HepG2 (cell line): ENCODE measurements at regions not wholly inside any gene's neighbourhood (a gene's known extent, or its start where the extent isn't known, plus 50 kb on each side); places are given as distances from the start of the nearest gene placed in this dataset.

Experiments used
- ATF4 ChIP-seq, 2 experiments: fragments of 450-650 bp in 1 of 2; sonication (generic) in 1 of 2; formaldehyde crosslinking; IDR thresholded peaks; 2 replicates each; pipeline versions ENCODE4 v1.5.0 to v1.8.0; 2020 to 2022; ENCODE audit warnings: mild to moderate bottlenecking in 1 of 2, missing genetic modification reagents in 1 of 2
- BORCS8-MEF2B ChIP-seq: sonication (generic); formaldehyde crosslinking; IDR thresholded peaks from 2 replicates; pipeline ENCODE4 v1.8.0; 2022; ENCODE audit warnings: mild to moderate bottlenecking, missing genetic modification reagents
- DNMT3B ChIP-seq: conservative IDR thresholded peaks from 2 replicates; pipeline ENCODE4 v1.6.1; 2016; ENCODE audit warnings: missing biosample characterization, control low read depth
- FOXA1 ChIP-seq, 2 experiments: fragments of 450-650 bp in 1 of 2; sonication (generic) in 1 of 2; formaldehyde crosslinking in 1 of 2; IDR thresholded peaks; 2 replicates each; pipeline versions ENCODE4 v1.4.0 to v1.6.1; 2016 to 2020; ENCODE audit warnings: missing genetic modification reagents in 1 of 2
- GABPA ChIP-seq, 2 experiments: IDR thresholded peaks; 2 replicates each; pipeline ENCODE4 v1.6.1; 2011 to 2016; ENCODE audit warnings: low read depth in 2 of 2, low read length in 1 of 2, missing biosample characterization in 1 of 2, missing genetic modification characterization in 1 of 2
- HDAC1 ChIP-seq: sonication (generic); formaldehyde crosslinking; IDR thresholded peaks from 2 replicates; pipeline ENCODE4 v1.5.1; 2020; ENCODE audit warnings: mild to moderate bottlenecking, missing genetic modification reagents
- KLF12 ChIP-seq: sonication (generic); formaldehyde crosslinking; IDR thresholded peaks from 2 replicates; pipeline ENCODE4 v1.4.0; 2020; ENCODE audit warnings: missing genetic modification reagents, borderline replicate concordance
- LCORL ChIP-seq, 2 experiments: fragments of 450-650 bp in 1 of 2; sonication (generic) in 1 of 2; formaldehyde crosslinking in 1 of 2; IDR thresholded peaks; 2 replicates each; pipeline versions ENCODE4 v1.5.0 to v1.6.1; 2017 to 2020; ENCODE audit warnings: antibody characterized with exemption in 1 of 2, missing genetic modification reagents in 1 of 2
- MEIS1 ChIP-seq: sonication (generic); formaldehyde crosslinking; IDR thresholded peaks from 2 replicates; pipeline ENCODE4 v1.9.0; 2021; ENCODE audit warnings: mild to moderate bottlenecking, missing genetic modification reagents, moderate library complexity, borderline replicate concordance
- RBAK ChIP-seq: sonication (generic); formaldehyde crosslinking; IDR thresholded peaks from 2 replicates; pipeline ENCODE4 v1.5.1; 2020; ENCODE audit warnings: mild to moderate bottlenecking, missing genetic modification reagents
- SAFB2 ChIP-seq: sonication (generic); formaldehyde crosslinking; IDR thresholded peaks from 2 replicates; pipeline ENCODE4 v1.5.1; 2020; ENCODE audit warnings: missing genetic modification reagents, low read depth, mild to moderate bottlenecking, borderline replicate concordance
- SOX5 ChIP-seq: IDR thresholded peaks from 2 replicates; pipeline ENCODE4 v1.6.1; 2016; ENCODE audit warnings: borderline replicate concordance
- TCF12 ChIP-seq, 2 experiments: fragments of 450-650 bp in 1 of 2; sonication (generic) in 1 of 2; formaldehyde crosslinking in 1 of 2; IDR thresholded peaks; 2 replicates each; pipeline versions ENCODE4 v1.6.1 to v1.8.0; 2017 to 2022; ENCODE audit warnings: antibody characterized with exemption in 1 of 2, mild to moderate bottlenecking in 1 of 2, missing genetic modification reagents in 1 of 2, moderate library complexity in 1 of 2
- TEAD3 ChIP-seq: optimal IDR thresholded peaks from 2 replicates; pipeline ENCODE3; 2016; ENCODE audit warnings: borderline replicate concordance
- THAP7 ChIP-seq: sonication (generic); formaldehyde crosslinking; IDR thresholded peaks from 2 replicates; pipeline ENCODE4 v1.8.1; 2023; ENCODE audit warnings: mild to moderate bottlenecking, missing genetic modification reagents
- ZBTB43 ChIP-seq: sonication (generic); formaldehyde crosslinking; conservative IDR thresholded peaks from 2 replicates; pipeline ENCODE4 v1.4.0; 2020; ENCODE audit warnings: missing genetic modification reagents
- ZBTB8A ChIP-seq: sonication (generic); formaldehyde crosslinking; IDR thresholded peaks from 2 replicates; pipeline ENCODE4 v1.4.0; 2020; ENCODE audit warnings: mild to moderate bottlenecking, low read depth, missing genetic modification reagents, borderline replicate concordance
- ZNF256 ChIP-seq: sonication (generic); formaldehyde crosslinking; conservative IDR thresholded peaks from 2 replicates; pipeline ENCODE4 v1.4.0; 2020; ENCODE audit warnings: missing genetic modification reagents
- ZNF280D ChIP-seq: sonication (generic); formaldehyde crosslinking; IDR thresholded peaks from 2 replicates; pipeline ENCODE4 v1.5.1; 2020; ENCODE audit warnings: mild to moderate bottlenecking, missing genetic modification reagents
- ZNF44 ChIP-seq: sonication (generic); formaldehyde crosslinking; IDR thresholded peaks from 2 replicates; pipeline ENCODE4 v1.5.1; 2020; ENCODE audit warnings: mild to moderate bottlenecking, missing genetic modification reagents
- ZNF816 ChIP-seq: sonication (generic); formaldehyde crosslinking; IDR thresholded peaks from 2 replicates; pipeline ENCODE4 v1.8.0; 2022; ENCODE audit warnings: missing genetic modification reagents, mild to moderate bottlenecking, borderline replicate concordance

- no peak for TF ChIP-seq FOXA1 (IDR thresholded peaks at IDR 0.05)
- peak; percentile 91 for TF ChIP-seq FOXA1 (CRISPR knock-in tag; IDR thresholded peaks at IDR 0.05)
- TF ChIP-seq ZNF816 (CRISPR knock-in tag) = 0 out of 2 replicates have a peak, but pooled peaks have one; percentile 10
- TF ChIP-seq ZNF280D (CRISPR knock-in tag) = no peak
- TF ChIP-seq HDAC1 = peak; percentile 62; the same call in 1 of the 2 replicates
- TF ChIP-seq ZBTB8A (CRISPR knock-in tag) = no peak
- no peak for TF ChIP-seq ZBTB43 (CRISPR knock-in tag)
- TF ChIP-seq RBAK (CRISPR knock-in tag) = peak; percentile 30; the same call in 1 of the 2 replicates
- TF ChIP-seq GABPA (IDR thresholded peaks at IDR 0.05; ENCODE audit: low read depth, low read length) = no peak
- TF ChIP-seq GABPA (CRISPR knock-in tag; IDR thresholded peaks at IDR 0.05; ENCODE audit: low read depth) = peak; percentile 42; the same call in 1 of the 2 replicates
- TF ChIP-seq LCORL (IDR thresholded peaks at IDR 0.05) = no peak
- peak; percentile 82 for TF ChIP-seq LCORL (CRISPR knock-in tag; IDR thresholded peaks at IDR 0.05)
- no peak for TF ChIP-seq TCF12 (IDR thresholded peaks at IDR 0.05)
- TF ChIP-seq TCF12 (CRISPR knock-in tag; IDR thresholded peaks at IDR 0.05) = no peak
- TF ChIP-seq TEAD3 = peak; percentile 90
- TF ChIP-seq ZNF44 (CRISPR knock-in tag) = no peak
- TF ChIP-seq MEIS1 (CRISPR knock-in tag) = 0 out of 2 replicates have a peak, but pooled peaks have one; percentile 61
- 0 out of 2 replicates have a peak, but pooled peaks have one; percentile 32 for TF ChIP-seq DNMT3B
- peak in 1 of 2 experiments; percentile 76; a peak in 2 of 4 replicates for TF ChIP-seq ATF4 (CRISPR knock-in tag; IDR thresholded peaks at IDR 0.05)
- TF ChIP-seq BORCS8-MEF2B (CRISPR knock-in tag) = 0 out of 2 replicates have a peak, but pooled peaks have one; percentile 20
- no peak for TF ChIP-seq SAFB2 (CRISPR knock-in tag)
- TF ChIP-seq SOX5 (CRISPR knock-in tag) = peak; percentile 57; the same call in 1 of the 2 replicates
- 0 out of 2 replicates have a peak, but pooled peaks have one; percentile 63 for TF ChIP-seq ZNF256 (CRISPR knock-in tag)
- peak; percentile 38; the same call in 1 of the 2 replicates for TF ChIP-seq KLF12 (CRISPR knock-in tag)
- TF ChIP-seq THAP7 (CRISPR knock-in tag) = no peak
These were observed 110.7 kb downstream of the BTG1 start (continued) for GRCh38 chr12:92034858-92035401.
